ENCODE measurements at regions not wholly inside any gene's neighbourhood (a gene's known extent, or its start where the extent isn't known, plus 50 kb on each side); places are given as distances from the start of the nearest gene placed in this dataset.
"Not testable (repeated sequence)": the region's sequence is repeated elsewhere in the genome, so short reads cannot be mapped to it uniquely, and the experiment has no call there.

DNA sequence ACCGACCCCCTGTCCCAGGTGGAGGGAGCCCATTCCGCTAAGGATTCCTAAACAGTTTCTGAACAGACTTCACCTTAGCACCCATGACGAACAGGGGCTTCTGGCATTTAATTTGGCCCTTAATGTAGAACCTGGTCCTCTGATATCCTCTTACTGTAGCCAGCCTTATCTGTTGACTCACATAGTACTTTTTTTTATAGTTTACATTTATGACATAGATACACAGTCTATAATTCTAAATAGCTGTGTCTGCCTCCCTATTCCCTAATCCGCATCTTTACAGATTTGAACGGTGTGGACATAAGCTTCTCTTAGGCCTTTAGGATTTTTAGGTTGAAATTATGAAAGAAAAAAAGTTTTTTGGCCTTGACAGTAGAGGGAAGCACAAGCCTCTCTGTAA lies 104.9 kb downstream of the TBC1D26 start:
- not testable (repeated sequence) for H3K27me3 ChIP-seq; H3K36me3 ChIP-seq; H3K27ac ChIP-seq; H3K9me3 ChIP-seq; H3K4me1 ChIP-seq; H3K4me3 ChIP-seq; DNase-seq (ENCODE audit: low spot score in 2 of 2)
- 90 to 91% methylated on average over 5 of the region's 5 CpGs for WGBS, 2 donors

DNA sequence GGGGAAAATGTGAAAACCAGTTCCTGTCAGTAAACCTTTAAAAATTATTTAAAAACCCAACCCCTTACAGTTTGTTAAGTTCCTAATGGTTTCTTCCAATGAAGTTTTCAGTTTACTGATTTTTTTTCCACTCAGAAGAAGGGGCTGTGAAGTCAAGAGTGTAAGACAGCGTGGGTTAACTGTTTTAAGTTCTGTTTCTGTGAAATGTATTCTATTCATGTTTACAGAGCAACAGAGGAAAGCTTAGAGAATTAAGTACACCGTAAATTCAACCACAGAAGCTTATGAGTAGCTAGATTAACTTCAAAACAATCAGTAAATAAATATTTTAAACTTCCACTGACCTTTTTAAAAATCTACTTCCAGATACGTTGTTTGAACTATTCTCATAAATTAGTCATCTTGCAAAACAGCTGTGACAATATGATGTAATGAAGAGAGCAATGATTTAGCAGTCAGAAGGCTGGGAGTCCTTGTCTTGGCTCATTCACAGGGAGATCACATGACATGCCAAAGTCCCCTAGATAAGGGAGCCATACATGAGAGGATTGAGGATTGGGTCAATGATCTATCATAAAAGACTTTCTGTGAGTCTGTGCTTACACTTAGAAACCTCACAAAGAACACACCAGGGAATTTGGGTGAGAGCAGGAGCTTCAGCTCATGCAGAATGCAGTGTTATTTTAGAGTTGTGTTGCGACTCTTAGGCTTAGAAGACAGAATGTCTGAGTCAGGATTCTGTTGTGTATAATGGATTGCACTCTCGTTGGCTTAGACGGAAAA lies 97.3 kb upstream of the ADORA2B start:
- 20 to 27% methylated on average over 5 to 6 of the region's 6 CpGs for whole genome bisulfite sequencing, 2 donors
- not testable (repeated sequence) for H3K4me1 ChIP-seq; DNase-seq (ENCODE audit: low spot score in 2 of 2); H3K27me3 ChIP-seq; H3K4me3 ChIP-seq; H3K36me3 ChIP-seq; H3K9me3 ChIP-seq
- H3K27ac ChIP-seq = peak overlapping the region in 1 of 4 donors; percentile 5

DNA sequence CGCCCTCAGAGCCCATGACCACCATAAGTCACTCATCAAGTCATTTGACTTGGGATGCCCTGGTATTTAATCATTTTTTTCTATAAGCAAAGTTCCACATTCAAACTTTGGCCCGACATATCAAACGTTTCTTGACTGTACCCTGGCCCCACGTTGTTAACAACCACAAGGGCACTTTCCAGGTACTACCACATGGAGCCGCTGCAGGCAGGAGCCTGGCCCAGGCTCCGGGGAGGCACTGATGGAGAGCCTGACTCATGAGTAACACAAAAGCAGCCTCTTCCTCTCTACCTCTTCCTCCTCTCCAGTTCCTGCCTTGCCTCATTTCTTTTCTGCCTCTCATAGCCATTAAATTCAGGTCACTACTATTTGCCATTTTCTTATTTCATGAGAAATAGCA lies 95.9 kb upstream of the ADORA2B start:
- H3K9me3 ChIP-seq, H3K27ac ChIP-seq: not testable (repeated sequence)
- WGBS, 2 donors = 35 to 48% methylated on average over 6 of the region's 6 CpGs

DNA sequence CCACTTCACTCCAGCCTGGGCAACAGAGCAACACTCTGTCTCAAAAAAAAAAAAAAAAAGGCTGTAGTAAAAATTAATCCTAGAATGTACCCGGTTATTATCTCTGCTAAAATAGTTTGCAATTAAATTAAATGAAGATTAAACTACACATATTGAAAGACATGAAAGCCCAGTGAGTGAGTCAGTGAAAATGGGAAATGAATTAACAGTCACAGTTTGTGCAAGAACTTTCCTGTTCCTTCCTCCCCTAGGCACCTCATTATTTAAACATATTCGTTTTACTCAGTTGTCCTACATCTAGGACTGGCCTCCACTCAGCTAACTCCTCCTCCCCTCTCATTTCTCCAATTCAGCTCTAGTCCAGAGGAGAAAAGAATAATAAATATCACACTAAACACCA lies 94.9 kb upstream of the ADORA2B start:
- 69 to 71% methylated on average over 2 of the region's 2 CpGs for WGBS, 2 donors
- not testable (repeated sequence) for H3K4me3 ChIP-seq

More for the DNA sequence above, 95.9 kb upstream of the ADORA2B start:
- not testable (repeated sequence) for DNase-seq (ENCODE audit: low spot score in 2 of 2); H3K4me1 ChIP-seq; H3K36me3 ChIP-seq; H3K27me3 ChIP-seq; H3K4me3 ChIP-seq

DNA sequence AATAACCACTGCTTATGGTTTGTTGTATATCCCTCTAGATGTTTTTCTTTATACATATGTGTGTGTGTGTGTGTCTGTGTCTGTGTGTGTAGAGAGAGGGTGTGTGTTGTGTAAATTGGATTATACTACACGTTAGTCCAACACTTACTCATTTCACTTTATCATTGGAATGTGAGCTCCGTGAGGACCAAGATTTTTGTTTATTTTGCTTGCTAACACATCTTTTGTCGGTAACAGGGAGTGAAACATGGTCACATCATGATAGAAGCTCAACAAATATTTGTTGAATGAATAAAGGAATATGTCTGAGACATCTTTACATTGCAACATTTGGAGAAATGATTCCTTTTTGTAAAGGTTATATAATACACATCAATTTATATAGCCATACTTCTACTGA lies 94.2 kb upstream of the ADORA2B start:
- H3K27me3 ChIP-seq; H3K27ac ChIP-seq; DNase-seq (ENCODE audit: low spot score in 2 of 2); H3K4me1 ChIP-seq; H3K36me3 ChIP-seq; H3K4me3 ChIP-seq; H3K9me3 ChIP-seq: not testable (repeated sequence)
- WGBS, 2 donors = 60 to 73% methylated on average over 3 of the region's 3 CpGs

More for the DNA sequence above, 94.9 kb upstream of the ADORA2B start:
- DNase-seq (ENCODE audit: low spot score in 2 of 2); H3K27ac ChIP-seq; H3K36me3 ChIP-seq; H3K4me1 ChIP-seq; H3K27me3 ChIP-seq; H3K9me3 ChIP-seq: not testable (repeated sequence)

DNA sequence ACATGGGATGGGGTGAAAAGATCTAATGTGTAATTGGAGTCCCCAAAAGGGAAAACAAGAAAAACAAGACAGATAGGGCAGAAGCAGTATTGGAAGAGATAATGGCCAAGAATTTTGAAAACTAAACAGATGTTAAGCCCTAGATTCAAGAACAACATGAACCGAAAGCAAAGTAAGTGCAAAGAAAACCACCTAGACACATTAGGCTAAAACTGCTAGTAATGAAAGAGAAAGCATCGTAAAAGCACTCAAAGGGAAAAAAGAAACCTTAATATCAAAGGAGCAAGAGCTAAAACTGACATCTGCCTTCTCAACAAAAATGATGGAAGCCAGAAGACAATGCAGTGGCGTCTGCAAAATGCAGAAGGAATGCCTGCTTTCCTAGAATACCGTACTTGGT lies 92.1 kb upstream of the ADORA2B start:
- not testable (repeated sequence) for DNase-seq (ENCODE audit: low spot score in 2 of 2); H3K27ac ChIP-seq; H3K4me3 ChIP-seq; H3K9me3 ChIP-seq; H3K4me1 ChIP-seq; H3K36me3 ChIP-seq; H3K27me3 ChIP-seq
- no CpG with 5 or more reads among the region's 4 CpGs for WGBS, 2 donors

DNA sequence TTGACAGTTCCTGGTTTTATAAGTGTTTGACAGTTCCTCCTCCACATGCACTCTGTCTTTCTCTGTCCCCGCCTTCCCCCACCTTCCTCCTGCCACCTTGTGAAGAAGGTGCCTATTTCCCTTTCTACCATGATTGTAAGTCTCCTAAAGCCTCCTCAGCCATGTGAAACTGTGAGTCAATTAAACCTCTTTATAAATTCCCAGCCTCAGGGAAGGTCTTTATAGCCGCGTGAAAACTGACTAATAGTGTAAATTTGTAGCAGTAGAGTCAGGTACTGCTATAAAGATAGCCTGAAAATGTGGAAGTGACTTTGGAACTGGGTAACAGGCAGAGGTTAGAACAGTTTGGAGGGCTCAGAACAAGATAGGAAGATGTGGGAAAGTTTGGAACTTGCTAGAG lies 88.7 kb upstream of the ADORA2B start:
- WGBS, 2 donors = 29 to 62% methylated on average over 2 to 3 of the region's 3 CpGs
- not testable (repeated sequence) for H3K4me3 ChIP-seq; DNase-seq (ENCODE audit: low spot score in 2 of 2); H3K9me3 ChIP-seq; H3K27ac ChIP-seq; H3K27me3 ChIP-seq; H3K4me1 ChIP-seq; H3K36me3 ChIP-seq

DNA sequence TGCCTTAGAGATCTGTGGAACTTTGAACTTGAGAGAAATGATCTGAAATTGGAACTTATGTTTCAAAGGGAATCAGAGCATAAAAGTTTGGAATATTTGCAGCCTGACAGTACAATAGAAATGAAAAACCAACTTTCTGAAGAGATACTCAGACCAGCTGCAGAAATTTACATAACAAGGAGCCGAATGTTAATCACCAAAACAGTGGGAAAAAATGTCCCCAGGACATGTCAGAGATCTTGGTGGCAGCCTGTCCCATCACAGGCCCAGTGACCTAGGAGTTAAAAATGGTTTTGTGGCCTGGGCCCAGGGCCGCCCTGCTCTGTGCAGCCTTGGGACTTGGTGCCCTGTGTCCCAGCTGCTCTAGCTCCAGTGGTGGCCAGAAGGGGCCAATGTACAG lies 88.2 kb upstream of the ADORA2B start:
- not testable (repeated sequence) for H3K27ac ChIP-seq
- WGBS, 2 donors = 83 to 84% methylated on average over 2 of the region's 2 CpGs

DNA sequence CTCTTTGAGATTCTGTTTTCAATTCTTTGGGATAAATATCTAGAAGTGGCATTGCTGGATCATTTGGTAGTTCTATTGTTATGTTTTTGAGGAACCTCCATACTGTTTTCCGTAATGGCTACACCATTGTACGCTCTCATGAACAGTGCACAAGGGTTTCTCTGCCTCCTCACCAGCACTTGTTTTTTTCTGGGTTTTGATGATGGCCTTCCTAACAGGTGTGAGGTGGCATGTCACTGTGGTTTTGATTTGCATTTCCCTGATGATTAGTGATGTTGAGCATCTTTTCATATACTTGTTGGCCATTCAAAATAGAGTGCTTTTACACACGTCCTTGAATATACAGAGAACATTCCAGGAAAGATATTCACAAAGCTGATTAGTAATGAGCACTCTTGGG lies 86.8 kb upstream of the ADORA2B start:
- not testable (repeated sequence) for DNase-seq (ENCODE audit: low spot score in 2 of 2); H3K4me1 ChIP-seq; H3K27ac ChIP-seq; H3K4me3 ChIP-seq; H3K36me3 ChIP-seq; H3K27me3 ChIP-seq; H3K9me3 ChIP-seq
- 82 to 85% methylated on average over 3 of the region's 3 CpGs for WGBS, 2 donors

More for the DNA sequence above, 88.2 kb upstream of the ADORA2B start:
- not testable (repeated sequence) for H3K27me3 ChIP-seq; H3K4me1 ChIP-seq; H3K9me3 ChIP-seq; DNase-seq (ENCODE audit: low spot score in 2 of 2); H3K36me3 ChIP-seq; H3K4me3 ChIP-seq

DNA sequence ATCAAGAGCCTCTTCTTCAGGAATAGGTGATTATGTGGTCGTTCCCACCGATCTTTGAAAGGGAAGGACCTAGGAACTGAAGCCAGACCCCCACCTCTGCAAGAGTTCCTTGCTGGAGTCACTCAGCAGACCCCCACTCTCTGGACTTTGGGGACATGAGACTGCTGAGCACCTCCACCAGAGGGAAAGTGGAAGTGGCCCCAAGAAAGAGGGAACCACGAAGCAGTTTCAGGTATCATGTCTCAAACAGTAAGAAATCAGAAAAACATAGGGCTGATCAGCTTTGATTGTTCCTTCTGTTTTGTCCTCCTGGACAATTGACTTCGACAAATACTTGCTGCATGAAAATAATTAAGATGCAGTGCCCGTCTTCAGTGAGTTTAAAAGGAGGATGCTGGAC lies 84.2 kb upstream of the ADORA2B start:
- H3K9me3 ChIP-seq; H3K36me3 ChIP-seq; H3K27me3 ChIP-seq; H3K4me3 ChIP-seq; H3K4me1 ChIP-seq; DNase-seq (ENCODE audit: low spot score in 2 of 2); H3K27ac ChIP-seq: not testable (repeated sequence)
- 87 to 88% methylated on average over 5 of the region's 5 CpGs for WGBS, 2 donors

DNA sequence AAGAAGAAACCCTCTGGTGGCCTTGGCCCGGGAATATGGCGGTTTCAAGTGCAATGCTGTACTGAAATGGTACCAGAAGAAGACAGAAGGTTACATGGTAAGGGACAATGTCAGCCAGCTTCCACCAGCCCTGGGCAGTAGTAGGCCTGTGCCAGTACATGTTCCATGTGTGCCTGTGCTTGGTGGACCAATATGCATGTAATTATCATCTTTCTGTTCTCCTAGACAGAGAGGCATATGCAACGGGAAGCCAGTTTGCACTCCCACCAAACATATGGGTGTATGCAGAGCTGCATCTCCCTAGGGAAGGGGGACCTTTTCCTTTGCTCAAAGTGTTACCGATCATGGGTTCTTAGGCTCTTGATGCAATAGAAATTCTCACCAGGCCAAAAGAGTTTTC lies 80.9 kb upstream of the ADORA2B start:
- not testable (repeated sequence) for H3K9me3 ChIP-seq; DNase-seq (ENCODE audit: low spot score in 2 of 2); H3K36me3 ChIP-seq; H3K4me1 ChIP-seq; H3K27ac ChIP-seq; H3K27me3 ChIP-seq; H3K4me3 ChIP-seq
- WGBS, 2 donors = 97 to 100% methylated on average over 2 to 4 of the region's 4 CpGs

DNA sequence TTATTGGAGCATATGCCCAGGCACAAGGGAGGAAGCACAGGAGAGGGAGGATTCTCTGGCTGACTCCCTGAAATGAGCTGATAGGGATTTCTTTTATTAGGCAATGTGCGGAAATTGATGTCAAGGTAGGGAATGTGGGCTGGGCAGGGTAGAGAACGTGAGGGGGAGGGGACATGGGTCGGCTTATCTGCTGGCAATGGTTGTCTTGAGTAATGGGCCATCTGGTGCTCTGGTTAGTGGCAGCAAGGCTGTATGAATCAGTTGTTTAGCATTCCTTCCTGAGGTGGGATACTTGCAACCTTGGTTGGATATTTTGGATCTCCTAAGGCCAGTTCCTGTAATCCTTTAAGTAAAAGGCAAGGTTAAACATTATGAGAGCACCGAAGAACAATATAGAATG lies 80.5 kb upstream of the ADORA2B start:
- not testable (repeated sequence) for H3K27ac ChIP-seq; DNase-seq (ENCODE audit: low spot score in 2 of 2); H3K27me3 ChIP-seq; H3K4me1 ChIP-seq; H3K4me3 ChIP-seq; H3K9me3 ChIP-seq; H3K36me3 ChIP-seq
- 75 to 83% methylated on average over 4 of the region's 4 CpGs for WGBS, 2 donors

DNA sequence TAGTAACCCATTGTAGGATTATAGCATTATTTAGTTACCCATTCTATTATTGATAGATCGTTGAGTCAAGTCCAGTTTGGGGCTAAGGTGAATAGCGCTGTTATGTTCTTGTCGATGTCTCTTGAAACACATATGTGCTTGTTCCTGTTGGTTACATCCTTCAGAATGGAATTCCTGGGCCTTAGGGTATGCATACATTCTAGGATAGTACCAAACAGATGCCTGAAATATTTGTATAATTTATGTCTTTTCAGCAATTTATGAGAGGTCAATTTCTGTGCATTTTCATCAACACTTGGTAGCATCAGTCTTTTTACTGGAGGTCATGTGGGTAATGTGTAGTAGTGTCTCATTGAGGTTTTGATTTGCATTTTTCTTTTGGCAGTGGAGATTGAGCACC lies 78.9 kb upstream of the ADORA2B start:
- not testable (repeated sequence) for H3K9me3 ChIP-seq; H3K4me1 ChIP-seq; H3K4me3 ChIP-seq; DNase-seq (ENCODE audit: low spot score in 2 of 2); H3K27ac ChIP-seq; H3K27me3 ChIP-seq; H3K36me3 ChIP-seq
- 50 to 52% methylated on average over 3 of the region's 3 CpGs for WGBS, 2 donors

DNA sequence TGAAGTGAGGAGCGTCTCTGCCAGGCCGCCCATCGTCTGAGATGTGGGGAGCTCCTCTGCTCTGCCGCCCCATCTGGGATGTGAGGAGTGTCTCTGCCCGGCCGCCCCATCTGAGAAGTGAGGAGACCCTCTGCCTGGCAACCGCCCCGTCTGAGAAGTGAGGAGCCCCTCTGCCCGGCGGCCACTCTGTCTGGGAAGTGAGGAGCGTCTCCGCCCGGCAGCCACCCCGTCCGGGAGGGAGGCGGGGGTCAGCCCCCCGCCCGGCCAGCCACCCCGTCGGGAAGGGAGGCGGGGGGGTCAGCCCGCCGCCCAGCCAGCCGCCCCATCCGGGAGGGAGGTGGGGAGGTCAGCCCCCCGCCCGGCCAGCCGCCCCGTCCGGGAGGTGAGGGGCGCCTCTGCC lies 77.6 kb upstream of the ADORA2B start:
- H3K4me1 ChIP-seq; H3K4me3 ChIP-seq; DNase-seq (ENCODE audit: low spot score in 2 of 2); H3K27ac ChIP-seq; H3K9me3 ChIP-seq; H3K27me3 ChIP-seq; H3K36me3 ChIP-seq: not testable (repeated sequence)
- 100% methylated on average over 2 of the region's 31 CpGs; no CpG with 5 or more reads in 1 of the 2 donors for WGBS, 2 donors

Measured in tibial nerve (tissue), 4 donors.